DMS53 (cell line): ENCODE measurements at regions not wholly inside any gene's neighbourhood (a gene's known extent, or its start where the extent isn't known, plus 50 kb on each side); places are given as distances from the start of the nearest gene placed in this dataset.

Source experiments
- DNase-seq: peaks from one replicate; lab custom pipeline; 2025; lab: John Stamatoyannopoulos, UW

DNA sequence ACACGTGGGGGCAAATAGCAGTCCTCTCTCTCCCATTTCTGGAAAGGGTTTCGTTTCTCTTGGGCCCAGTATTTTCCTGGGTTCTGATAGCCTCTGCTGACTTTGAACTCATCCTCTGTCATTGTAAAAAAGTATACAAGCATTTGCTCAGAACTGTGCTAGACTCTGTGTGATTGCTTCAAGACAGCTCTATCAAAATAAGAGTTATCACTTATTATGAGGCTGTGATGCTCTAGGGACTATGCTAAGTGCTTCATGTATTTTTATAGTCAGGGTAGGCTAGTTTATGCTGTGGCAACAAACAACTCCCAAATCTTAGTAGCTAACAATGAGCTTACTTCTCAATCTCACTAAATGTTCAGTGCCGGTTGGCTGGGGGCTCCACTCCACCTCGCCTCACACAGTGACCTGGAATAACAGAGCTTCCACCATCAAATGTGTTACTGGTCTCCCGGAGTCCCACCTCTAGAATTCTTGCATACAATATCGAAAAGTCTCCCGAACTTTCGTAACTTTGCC lies 110.8 kb upstream of the CDC42EP3 start:
- peak; percentile 38 for DNase-seq

- peak; percentile 73 for DNase-seq
Measured at GRCh38 chr2:37782721-37783371, 111.4 kb upstream of the CDC42EP3 start.

DNA sequence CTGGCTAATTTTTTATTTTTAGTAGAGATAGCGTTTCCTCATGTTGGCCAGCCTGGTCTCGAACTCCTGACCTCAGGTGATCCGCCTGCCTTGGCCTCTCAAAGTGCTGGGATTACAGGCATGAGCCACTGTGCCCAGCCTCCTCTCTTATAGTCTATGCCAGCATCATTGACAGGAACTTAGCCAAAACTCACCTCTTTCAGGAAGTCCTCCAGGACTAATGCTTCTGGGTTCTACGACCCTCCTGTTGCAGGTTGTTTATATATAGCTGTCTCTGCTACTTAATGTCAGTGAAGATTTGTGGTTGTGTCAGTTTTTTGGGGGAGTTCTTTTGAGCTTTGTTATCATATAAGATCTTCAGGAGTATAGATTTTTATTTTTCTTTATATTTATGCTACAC lies 112.1 kb upstream of the CDC42EP3 start:
- DNase-seq: peak; percentile 20

DNA sequence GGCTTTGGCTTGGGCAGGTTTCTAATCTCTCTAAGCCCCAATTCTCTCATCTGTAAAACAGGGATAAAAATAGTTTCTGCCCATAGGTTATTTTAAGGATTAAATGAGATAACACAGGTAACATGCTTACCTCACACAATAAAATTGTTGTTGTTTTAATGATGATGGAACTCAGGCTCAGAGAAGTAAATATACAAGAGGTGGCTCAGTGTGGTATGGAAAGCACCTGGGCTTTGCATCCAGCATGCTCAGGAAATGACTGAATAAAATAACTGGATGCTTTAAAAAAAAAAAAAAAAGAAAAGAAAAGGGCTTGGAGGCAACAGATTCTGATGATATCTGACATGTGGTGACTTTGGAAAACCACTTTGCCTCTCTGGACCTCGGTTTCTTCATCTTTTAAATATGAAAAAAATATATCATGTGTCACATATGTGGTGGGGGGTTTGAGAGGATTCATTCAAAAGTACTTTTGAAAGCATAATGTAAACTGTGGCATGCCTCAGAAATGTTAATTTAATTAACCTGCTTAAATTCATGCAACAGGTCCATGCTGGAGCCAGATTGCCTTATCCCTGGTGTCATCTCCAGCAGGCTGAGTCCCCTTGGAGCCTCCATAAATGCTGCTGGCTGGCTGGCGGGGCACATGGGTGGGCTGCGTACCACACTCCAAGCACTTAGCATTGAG lies 112.8 kb upstream of the CDC42EP3 start:
- peak; percentile 55 for DNase-seq

DNA sequence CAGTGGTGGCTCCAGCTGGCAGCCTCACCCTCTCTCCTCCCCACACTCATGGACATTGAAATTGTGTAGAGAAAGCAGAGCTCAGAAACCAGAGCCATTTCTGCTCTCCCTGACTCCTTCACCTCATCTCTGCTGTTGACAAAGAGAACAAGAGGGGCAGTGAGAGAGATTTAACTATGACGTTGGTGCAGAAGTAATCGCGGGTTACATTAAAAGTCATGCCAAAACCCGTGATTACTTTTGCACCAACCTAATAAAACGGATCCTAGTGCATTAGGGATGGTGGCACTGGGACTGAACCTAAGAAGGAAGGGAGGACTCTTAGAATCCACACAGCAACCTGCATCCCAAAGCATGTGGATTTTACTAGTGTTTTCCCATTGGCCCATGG lies 113.3 kb upstream of the CDC42EP3 start:
- DNase-seq: no peak

DNA sequence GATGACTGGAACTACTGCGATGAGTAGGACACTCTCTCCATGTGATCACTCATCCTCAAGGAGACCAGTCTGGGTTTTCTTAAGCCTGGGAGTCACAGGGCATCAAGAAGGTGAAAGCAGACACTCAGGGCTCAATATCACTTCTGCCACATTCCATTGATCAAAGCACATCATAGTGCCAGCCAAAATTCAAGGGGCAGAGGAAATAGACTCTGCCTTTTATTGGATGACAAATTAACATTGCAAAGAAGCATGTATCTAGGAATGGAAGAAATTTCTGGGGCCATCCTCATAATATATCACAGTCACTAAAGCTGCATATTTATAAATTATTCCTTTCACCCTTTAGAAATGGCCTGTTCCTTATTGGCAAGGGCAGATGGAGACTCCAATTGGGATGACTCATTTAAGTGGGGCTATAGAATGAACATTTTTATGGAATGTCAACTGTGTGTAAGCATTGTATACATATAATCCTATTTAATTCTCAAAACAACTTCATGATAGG lies 114.8 kb upstream of the CDC42EP3 start:
- DNase-seq: peak; percentile 50

DNA sequence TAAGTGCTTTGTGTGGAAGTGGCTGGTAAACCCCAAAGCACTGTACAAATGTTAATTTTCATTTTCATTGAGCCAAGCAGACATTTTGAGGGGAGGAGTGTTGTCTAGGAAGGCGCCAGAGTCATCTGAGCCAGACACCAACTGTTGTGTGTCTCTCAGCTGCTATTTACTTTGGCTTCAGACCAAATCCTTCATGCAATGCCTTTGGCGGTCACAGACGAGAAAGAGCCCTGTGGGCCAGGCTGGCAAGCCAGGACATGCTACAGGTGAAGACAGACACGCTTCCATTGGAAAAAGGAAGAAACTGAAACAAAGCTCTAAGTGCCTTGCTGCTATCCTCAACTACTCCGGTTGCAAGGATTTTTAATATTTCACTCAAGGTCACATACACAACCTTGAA lies 115.4 kb upstream of the CDC42EP3 start:
- DNase-seq: peak; percentile 97

- DNase-seq: no peak
Measured at GRCh38 chr2:37788602-37789209, 117.3 kb upstream of the CDC42EP3 start.

- DNase-seq: no peak
Measured at GRCh38 chr2:37790019-37790418, 118.6 kb upstream of the CDC42EP3 start.

DNA sequence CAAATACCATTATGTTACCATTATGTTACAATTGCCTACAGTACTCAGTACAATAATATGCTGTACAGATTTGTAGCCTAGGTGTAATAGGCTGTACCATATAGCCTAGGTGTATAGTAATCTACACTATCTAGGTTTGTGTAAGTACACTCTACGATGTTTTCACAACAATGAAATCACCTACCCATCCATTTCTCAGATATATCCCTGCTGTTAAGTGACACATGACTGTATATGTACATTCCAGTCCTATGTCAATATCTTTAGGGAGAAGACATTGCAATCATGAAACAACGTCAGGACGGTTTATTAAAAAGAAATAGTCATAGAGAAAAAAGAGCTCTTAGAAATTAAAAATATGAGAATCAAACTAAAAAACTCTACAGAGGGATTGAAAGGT lies 119.0 kb upstream of the CDC42EP3 start:
- peak; percentile 52 for DNase-seq

DNA sequence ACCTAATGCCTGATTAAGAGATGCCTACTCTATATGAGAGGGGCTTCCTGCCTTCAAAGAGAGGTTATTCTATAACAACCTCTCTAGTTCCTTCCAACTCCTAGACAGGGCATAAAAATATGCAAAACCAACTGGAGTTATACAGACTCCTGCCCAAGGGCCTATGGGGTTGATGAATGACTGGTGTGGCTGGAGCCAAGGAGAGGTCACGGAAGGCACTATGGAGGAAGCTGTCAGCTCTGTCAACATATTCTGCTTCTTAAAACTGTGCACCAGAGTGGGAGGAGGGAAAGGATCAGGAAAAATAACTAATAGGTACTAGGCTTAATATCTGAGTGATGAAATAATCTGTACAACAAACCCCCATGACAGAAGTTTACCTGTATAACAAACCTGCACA lies 120.9 kb upstream of the CDC42EP3 start:
- DNase-seq: no peak

GRCh38 chr2:37793004-37793403 lies 121.6 kb upstream of the CDC42EP3 start:
- DNase-seq: no peak

GRCh38 chr2:37794717-37795116 lies 123.3 kb upstream of the CDC42EP3 start:
- no peak for DNase-seq

- DNase-seq: no peak
Measured at GRCh38 chr2:37795456-37795855, 124.0 kb upstream of the CDC42EP3 start.

DNA sequence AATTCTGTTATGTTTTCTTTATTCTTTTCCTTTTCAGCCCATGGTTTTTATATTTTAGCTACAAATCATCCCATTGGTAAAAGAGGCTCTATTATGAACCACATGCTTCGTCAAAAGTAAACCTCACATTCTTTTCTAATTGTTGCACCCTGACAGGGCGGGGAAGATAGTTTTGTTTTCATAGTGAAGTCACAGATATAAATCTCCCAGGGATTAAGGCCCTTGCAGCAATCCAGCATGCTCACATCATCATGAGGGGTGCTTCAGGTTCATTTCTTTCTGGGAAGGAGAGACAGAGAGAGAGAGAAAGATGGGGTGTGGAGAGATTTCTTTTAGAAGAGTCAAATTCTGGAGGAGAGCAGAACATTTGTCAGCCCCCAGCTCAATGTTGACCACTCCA lies 124.5 kb upstream of the CDC42EP3 start:
- DNase-seq: no peak

- no peak for DNase-seq
Measured at GRCh38 chr2:37796481-37796880, 125.0 kb upstream of the CDC42EP3 start.

DNA sequence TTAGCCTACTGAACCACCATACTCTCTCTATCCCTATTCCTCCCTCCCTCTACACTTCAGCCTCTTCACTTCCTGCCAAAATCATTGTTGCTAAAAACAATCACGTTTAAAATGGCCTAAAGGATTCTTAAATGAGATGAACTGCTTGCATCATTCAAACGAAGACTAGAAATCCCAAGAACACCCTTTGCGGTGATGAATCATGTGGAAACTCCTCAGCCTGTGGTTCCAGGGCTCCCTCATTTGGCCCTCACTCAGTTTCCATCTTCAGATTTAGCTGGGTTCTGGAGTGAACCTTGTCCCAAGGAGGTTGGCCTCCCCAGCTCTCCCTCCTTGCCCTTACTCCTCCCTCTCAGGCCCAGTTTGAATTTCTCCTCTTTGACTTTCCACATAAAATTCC lies 125.6 kb upstream of the CDC42EP3 start:
- no peak for DNase-seq

GRCh38 chr2:37798315-37799005 lies 126.6 kb upstream of the RMDN2 start:
- no peak for DNase-seq

- peak; percentile 47 for DNase-seq
Measured at GRCh38 chr2:37800176-37800858, 124.8 kb upstream of the RMDN2 start.

GRCh38 chr2:37802211-37802752 lies 122.8 kb upstream of the RMDN2 start:
- DNase-seq: peak; percentile 85

DNA sequence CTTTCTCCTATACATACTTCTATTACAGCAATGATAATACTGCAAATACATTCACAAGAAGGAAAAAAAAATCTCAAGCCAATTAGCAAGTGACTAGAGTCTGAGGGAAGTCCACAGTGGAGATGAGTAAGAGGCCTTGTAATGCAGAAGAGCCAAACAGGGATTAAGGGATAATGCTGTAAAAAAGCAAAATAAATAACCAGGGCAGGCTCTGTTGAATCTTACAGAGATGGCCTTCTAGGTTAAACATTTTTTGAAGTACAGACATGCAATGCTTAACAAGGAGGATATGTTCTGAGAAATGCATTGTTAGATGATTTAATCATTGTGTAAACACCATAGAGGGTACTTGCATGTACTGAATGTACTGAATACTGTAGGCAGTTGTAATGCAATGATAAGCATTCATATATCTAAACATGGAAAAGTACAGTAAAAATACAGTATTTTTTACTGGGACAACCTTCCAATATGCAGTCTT lies 122.1 kb upstream of the RMDN2 start:
- DNase-seq: peak; percentile 81
